ENCODE measurements at regions not wholly inside any gene's neighbourhood (a gene's known extent, or its start where the extent isn't known, plus 50 kb on each side); places are given as distances from the start of the nearest gene placed in this dataset.

DNA sequence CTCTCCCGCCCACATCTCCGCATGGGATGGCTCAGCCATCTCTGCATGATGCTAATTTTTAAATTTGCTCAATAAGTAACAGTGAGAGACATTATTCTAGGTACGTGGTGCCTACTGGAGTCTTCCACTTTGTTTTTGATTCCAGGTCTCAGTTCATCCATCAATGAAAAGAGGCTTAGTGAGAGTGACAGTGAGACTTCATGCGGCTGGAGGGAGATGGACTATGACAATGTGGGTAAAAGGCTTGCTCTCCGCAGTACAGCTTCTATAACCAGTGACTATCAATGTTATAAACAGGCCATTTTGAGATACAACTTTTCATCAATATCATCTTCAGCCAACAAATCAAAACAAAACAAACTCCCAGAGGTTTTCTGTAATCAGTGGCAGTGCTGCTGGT lies 563.4 kb upstream of the MKI67 start:
- TF ChIP-seq CTCF (IDR thresholded peaks at IDR 0.05; ENCODE audit: control extremely low read depth, extremely low read depth) = no peak
- no peak overlapping the region for H3K4me3 ChIP-seq
- H3K27ac ChIP-seq (ENCODE audit: low read depth in 1 of 2, low read length in 1 of 2) = no peak overlapping the region
- 80 to 85% methylated on average over 5 of the region's 5 CpGs for WGBS, 2 donors
- H3K36me3 ChIP-seq (ENCODE audit: control insufficient read depth in 4 of 4, insufficient read depth in 4 of 4, low read length in 4 of 4) = no peaks in the 10 kb centered on the region
- ATAC-seq (ENCODE audit: insufficient read depth, low FRiP score) (no peak), DNase-seq (no peak)
- no peak overlapping the region for H3K9ac ChIP-seq (ENCODE audit: insufficient read depth in 1 of 2, low read length in 2 of 2)
- peaks cover 0 to 2% (median 0%) of the 10 kb centered on the region in 4 donors for H3K9me3 ChIP-seq (ENCODE audit: control insufficient read depth in 4 of 4, insufficient read depth in 3 of 4, low read length in 3 of 4)
- peaks cover 0 to 1% (median 0%) of the 10 kb centered on the region in 5 donors for H3K4me1 ChIP-seq (ENCODE audit: control insufficient read depth in 5 of 5, insufficient read depth in 5 of 5, low read length in 5 of 5)
- H3K27me3 ChIP-seq (ENCODE audit: control insufficient read depth in 3 of 3, insufficient read depth in 3 of 3, low read length in 2 of 3) = peaks cover 0 to 3% (median 0%) of the 10 kb centered on the region in 3 donors

DNA sequence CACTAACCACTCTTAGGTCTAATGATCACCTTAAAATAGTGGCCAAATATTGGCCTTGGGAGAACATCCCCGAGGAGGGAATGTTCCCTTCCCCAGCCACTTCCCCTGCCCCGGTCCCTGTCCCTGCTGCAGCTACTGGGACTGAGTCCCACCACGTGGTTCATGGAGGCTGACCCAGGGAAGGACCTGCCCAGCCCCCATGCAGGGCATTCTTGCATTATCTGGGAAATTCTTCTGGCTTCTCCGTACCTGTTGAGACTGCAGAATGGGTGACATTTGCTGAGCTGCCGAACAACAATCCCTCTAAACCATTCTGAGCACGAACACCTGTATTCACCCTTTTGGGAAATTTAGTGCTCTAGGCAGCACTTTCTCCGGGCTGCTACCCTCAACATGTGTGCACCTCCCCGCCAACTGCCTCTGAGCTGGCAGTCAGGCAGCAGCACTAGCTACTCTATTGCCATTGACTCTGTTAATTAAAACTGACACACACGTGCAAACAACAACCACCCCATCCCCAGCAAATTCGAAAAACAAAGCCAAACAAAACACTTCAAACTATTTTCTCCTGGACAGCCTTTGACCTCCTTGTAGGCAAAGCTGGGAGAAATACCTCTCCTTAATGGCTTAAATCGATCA lies 567.4 kb upstream of the MKI67 start:
- DNase-seq (no peak), ATAC-seq (ENCODE audit: insufficient read depth, low FRiP score) (no peak)
- Histone ChIP-seq H3K27ac (ENCODE audit: low read depth in 1 of 2, low read length in 1 of 2) (no peak overlapping the region), H3K27me3 (ENCODE audit: control insufficient read depth in 3 of 3, insufficient read depth in 3 of 3, low read length in 2 of 3) (peaks cover 0 to 3% (median 2%) of the 10 kb centered on the region in 3 donors), H3K9me3 (ENCODE audit: control insufficient read depth in 4 of 4, insufficient read depth in 3 of 4, low read length in 3 of 4) (peaks cover 0 to 8% (median 0%) of the 10 kb centered on the region in 4 donors), H3K36me3 (ENCODE audit: control insufficient read depth in 4 of 4, insufficient read depth in 4 of 4, low read length in 4 of 4) (no peaks in the 10 kb centered on the region), H3K4me1 (ENCODE audit: control insufficient read depth in 5 of 5, insufficient read depth in 5 of 5, low read length in 5 of 5) (no peaks in the 10 kb centered on the region), H3K9ac (ENCODE audit: insufficient read depth in 1 of 2, low read length in 2 of 2) (no peak overlapping the region), H3K4me3 (no peak overlapping the region)
- TF ChIP-seq CTCF (IDR thresholded peaks at IDR 0.05; ENCODE audit: control extremely low read depth, extremely low read depth) = no peak
- WGBS, 2 donors = 67 to 69% methylated on average over 11 of the region's 11 CpGs

- no peaks in the 10 kb centered on the region for H3K4me1 ChIP-seq (ENCODE audit: control insufficient read depth in 5 of 5, insufficient read depth in 5 of 5, low read length in 5 of 5)
- peaks cover 0 to 5% (median 3%) of the 10 kb centered on the region in 3 donors for H3K27me3 ChIP-seq (ENCODE audit: control insufficient read depth in 3 of 3, insufficient read depth in 3 of 3, low read length in 2 of 3)
- no peak overlapping the region for H3K27ac ChIP-seq (ENCODE audit: low read depth in 1 of 2, low read length in 1 of 2)
- no peaks in the 10 kb centered on the region for H3K36me3 ChIP-seq (ENCODE audit: control insufficient read depth in 4 of 4, insufficient read depth in 4 of 4, low read length in 4 of 4)
- DNase-seq (no peak), ATAC-seq (ENCODE audit: insufficient read depth, low FRiP score) (no peak)
- WGBS, 2 donors = 89 to 93% methylated on average over 24 of the region's 24 CpGs
- H3K9me3 ChIP-seq (ENCODE audit: control insufficient read depth in 4 of 4, insufficient read depth in 3 of 4, low read length in 3 of 4) = peaks cover 0 to 8% (median 0%) of the 10 kb centered on the region in 4 donors
- no peak overlapping the region for H3K4me3 ChIP-seq
- no peak overlapping the region for H3K9ac ChIP-seq (ENCODE audit: insufficient read depth in 1 of 2, low read length in 2 of 2)
- TF ChIP-seq CTCF (IDR thresholded peaks at IDR 0.05; ENCODE audit: control extremely low read depth, extremely low read depth) = no peak
Measured at GRCh38 chr10:128694168-128694850, 568.1 kb upstream of the MKI67 start.

Data from lung (tissue), 11 donors.